ENCODE measurements at regions not wholly inside any gene's neighbourhood (a gene's known extent, or its start where the extent isn't known, plus 50 kb on each side); places are given as distances from the start of the nearest gene placed in this dataset.

DNA sequence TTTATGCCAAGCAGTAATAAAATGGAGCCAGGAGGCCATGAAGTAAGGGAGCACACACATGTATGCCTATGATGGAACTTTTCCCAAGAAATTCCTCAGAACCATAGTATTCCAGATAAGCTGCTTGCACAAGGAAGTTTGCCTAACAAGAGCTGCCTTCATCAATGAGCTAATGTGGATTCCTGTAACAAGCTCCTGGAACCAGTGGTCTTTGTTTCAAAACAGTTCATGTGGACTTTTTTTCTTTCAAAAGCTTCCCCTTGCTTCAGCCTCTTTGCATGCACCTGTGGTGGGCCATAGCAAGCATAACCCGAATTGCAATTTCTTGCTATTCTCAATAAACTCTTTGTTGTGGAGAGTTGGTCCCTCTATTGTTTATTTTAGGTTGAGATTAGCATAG is 359.6 kb downstream of the UTRN start:
- TF ChIP-seq, protein P1, sequence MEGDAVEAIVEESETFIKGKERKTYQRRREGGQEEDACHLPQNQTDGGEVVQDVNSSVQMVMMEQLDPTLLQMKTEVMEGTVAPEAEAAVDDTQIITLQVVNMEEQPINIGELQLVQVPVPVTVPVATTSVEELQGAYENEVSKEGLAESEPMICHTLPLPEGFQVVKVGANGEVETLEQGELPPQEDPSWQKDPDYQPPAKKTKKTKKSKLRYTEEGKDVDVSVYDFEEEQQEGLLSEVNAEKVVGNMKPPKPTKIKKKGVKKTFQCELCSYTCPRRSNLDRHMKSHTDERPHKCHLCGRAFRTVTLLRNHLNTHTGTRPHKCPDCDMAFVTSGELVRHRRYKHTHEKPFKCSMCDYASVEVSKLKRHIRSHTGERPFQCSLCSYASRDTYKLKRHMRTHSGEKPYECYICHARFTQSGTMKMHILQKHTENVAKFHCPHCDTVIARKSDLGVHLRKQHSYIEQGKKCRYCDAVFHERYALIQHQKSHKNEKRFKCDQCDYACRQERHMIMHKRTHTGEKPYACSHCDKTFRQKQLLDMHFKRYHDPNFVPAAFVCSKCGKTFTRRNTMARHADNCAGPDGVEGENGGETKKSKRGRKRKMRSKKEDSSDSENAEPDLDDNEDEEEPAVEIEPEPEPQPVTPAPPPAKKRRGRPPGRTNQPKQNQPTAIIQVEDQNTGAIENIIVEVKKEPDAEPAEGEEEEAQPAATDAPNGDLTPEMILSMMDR (conservative IDR thresholded peaks at IDR 0.05; ENCODE audit: low read length) = no peak
- DNase-seq (ENCODE audit: low read depth) = peak; percentile 25
- H3K4me3 ChIP-seq (ENCODE audit: low read length) = no peak overlapping the region

DNA sequence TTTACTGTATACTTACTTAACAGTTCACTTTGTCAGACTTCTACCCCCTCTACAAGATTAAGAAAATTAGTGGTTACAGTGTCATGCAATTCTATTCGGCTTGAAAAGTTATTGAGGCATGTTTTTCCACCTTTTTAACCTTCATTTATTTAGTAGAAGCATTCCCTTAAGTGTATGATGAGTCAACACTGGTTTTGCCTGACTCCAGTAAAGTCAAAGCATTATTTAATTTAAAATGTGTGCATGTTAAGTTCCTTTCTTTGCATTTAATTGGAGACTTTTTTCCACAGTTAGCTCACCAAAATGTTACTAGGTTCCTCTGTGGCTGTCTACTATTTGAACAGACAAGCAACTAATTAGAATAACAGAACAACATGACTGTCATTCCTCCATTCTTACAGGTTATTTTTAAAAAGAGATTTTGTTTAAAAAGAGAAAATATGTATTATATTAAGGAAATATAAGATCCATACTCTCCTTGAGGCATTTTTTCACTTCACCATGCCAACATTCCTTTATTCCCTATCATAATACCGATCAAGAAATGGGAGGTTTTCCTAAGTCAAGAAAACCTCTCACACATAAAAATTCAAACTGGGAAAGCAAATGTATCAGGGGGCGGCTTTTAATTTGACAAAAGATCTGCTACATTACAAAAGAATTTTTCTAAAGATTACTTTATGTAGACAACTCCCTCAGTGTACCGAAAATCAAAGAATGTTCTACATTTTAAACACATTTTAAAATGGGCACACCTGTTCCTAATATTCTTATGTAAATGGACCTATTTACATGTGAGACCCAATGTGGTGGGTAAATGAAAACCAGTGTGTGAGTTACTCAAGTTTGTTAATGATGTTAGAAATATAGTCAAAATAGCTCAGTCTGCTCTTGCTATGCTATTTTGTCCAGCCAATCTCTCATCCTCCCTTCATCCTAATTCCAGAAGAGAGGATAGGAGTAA is 361.2 kb downstream of the UTRN start:
- TF ChIP-seq, protein P1 (conservative IDR thresholded peaks at IDR 0.05; ENCODE audit: low read length) = no peak; the same call in 1 of the 2 replicates
- H3K4me3 ChIP-seq (ENCODE audit: low read length) = no peak overlapping the region
- DNase-seq (ENCODE audit: low read depth) = no peak

DNA sequence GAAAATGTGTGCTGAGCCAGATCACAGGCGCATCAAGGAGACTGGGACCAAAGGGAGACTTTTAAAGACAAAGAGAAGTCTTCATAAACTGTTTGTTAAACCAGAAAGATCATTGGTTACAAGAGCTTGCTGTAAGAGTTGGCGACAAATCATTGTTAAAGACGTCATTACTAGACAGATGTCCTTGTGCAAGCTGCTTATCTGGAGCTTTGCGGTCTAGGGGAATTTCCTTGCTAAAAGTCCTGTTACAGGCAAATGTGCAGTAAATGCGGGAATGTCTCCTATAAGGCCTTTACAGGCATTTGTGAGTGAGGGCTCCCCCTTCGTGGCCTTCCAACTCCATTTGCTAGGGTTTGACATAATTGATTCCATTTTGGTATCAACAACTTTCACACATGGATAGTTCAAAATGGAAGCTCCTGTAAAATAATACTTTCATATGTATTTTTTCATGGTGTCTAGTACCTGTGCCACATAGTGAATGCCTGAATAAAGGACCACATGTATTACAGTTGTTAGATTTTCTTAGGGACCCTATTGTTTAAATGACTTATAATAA is 362.4 kb downstream of the UTRN start:
- TF ChIP-seq, protein P1 (conservative IDR thresholded peaks at IDR 0.05; ENCODE audit: low read length) = no peak
- DNase-seq (ENCODE audit: low read depth) = no peak

DNA sequence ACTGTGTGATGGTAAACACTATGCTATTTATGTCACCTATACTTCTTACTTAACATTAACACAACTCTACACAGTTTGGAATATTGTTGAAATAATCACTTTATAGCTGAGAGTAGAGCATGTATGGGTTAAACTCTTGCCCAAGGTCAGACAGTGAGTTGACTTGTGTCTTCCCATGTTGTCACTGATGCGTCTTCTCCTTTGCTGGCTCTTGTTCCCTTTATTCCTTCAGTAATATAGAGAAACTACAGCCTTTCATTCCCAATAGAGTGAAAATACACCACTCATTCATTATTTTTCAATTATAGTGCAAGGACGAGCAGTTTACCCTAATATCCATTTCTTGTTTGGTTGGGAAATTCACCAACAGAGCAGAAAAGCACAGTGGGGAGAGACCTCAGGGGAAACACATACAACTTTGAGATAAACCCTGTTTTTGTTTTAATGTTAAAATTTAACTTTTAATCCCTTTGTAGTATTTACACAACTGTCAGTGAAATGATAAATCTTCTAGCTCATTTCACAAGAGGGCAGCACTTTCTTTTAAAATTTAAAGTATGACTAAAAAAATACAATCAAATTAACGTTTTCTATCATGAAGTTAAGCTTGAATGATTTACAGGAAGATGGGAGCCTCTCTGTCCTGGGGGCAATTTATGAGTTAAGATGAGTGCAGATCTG is 363.0 kb downstream of the UTRN start:
- DNase-seq (ENCODE audit: low read depth) = no peak
- TF ChIP-seq, protein P1 (conservative IDR thresholded peaks at IDR 0.05; ENCODE audit: low read length) = no peak

More for the DNA sequence above, 362.4 kb downstream of the UTRN start:
- no peak overlapping the region for H3K4me3 ChIP-seq (ENCODE audit: low read length)

DNA sequence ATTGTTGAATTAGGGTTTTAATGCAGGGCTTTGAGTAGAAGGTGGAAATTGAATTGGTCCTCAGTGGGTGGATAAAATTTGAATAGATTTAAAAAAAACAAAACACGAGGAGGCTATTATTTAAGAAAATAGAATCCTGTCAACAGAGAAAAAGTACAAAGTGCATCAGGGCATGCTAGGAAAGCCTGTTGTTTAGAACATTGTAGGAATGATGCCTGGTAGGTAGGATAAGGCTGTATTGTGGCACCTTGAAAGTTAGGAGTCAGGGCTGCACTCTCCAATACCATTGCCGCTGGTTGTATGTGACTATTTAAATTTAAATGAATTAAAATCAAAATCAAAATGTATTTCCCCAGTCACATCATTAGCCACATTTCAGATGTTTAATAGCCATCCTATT is 363.9 kb downstream of the UTRN start:
- TF ChIP-seq, protein P1 (conservative IDR thresholded peaks at IDR 0.05; ENCODE audit: low read length) = no peak
- no peak for DNase-seq (ENCODE audit: low read depth)
- H3K4me3 ChIP-seq (ENCODE audit: low read length) = no peak overlapping the region

More for the DNA sequence above, 363.0 kb downstream of the UTRN start:
- no peak overlapping the region for H3K4me3 ChIP-seq (ENCODE audit: low read length)

DNA sequence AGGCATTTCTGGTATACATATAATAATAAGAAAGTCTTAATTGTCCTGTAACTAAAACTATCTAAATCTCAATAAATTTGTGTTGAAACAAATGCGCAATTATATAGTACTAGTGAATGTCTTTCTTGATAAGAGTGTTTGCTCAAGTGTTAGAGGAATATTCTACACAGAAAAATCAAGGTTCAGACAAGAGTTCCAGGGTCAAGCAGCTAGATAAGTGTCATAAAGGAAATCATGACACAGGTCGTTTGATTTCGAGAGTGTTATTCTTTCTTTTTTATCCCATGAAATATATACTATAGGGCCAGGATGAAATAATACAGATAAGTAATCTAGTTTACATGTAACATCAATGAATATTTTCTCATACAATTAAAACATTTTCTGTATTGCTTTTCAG is 366.1 kb downstream of the UTRN start:
- no peak overlapping the region for H3K4me3 ChIP-seq (ENCODE audit: low read length)
- no peak for DNase-seq (ENCODE audit: low read depth)
- TF ChIP-seq, protein P1 (conservative IDR thresholded peaks at IDR 0.05; ENCODE audit: low read length) = no peak

Data from AG10803 (cell line).